GM23338 (cell line): ENCODE measurements at regions not wholly inside any gene's neighbourhood (a gene's known extent, or its start where the extent isn't known, plus 50 kb on each side); places are given as distances from the start of the nearest gene placed in this dataset.
"Not testable (repeated sequence)": the region's sequence is repeated elsewhere in the genome, so short reads cannot be mapped to it uniquely, and the experiment has no call there.

Source experiments
- EZH2phosphoT487 ChIP-seq: fragments of 200-600 bp; sonication (generic); IDR thresholded peaks from one replicate; pipeline ENCODE4 v1.8.1; 2018; ENCODE audit warnings: antibody characterized with exemption; ENCODE audit not compliant: unreplicated experiment
- TF ChIP-seq, protein P1 (sequence below), 2 experiments: fragments of 200-600 bp in 1 of 2; sonication (generic) in 1 of 2; conservative IDR thresholded peaks; 2 replicates each; pipeline versions ENCODE4 v1.5.1 to v1.6.1; 2016 to 2017; ENCODE audit warnings: antibody characterized with exemption in 2 of 2, low read depth in 2 of 2, mild to moderate bottlenecking in 2 of 2, moderate library complexity in 1 of 2
- TF ChIP-seq, protein P2 (sequence below): IDR thresholded peaks from one replicate; pipeline ENCODE4 v1.6.1; 2018; ENCODE audit warnings: antibody characterized with exemption; ENCODE audit not compliant: unreplicated experiment

DNA sequence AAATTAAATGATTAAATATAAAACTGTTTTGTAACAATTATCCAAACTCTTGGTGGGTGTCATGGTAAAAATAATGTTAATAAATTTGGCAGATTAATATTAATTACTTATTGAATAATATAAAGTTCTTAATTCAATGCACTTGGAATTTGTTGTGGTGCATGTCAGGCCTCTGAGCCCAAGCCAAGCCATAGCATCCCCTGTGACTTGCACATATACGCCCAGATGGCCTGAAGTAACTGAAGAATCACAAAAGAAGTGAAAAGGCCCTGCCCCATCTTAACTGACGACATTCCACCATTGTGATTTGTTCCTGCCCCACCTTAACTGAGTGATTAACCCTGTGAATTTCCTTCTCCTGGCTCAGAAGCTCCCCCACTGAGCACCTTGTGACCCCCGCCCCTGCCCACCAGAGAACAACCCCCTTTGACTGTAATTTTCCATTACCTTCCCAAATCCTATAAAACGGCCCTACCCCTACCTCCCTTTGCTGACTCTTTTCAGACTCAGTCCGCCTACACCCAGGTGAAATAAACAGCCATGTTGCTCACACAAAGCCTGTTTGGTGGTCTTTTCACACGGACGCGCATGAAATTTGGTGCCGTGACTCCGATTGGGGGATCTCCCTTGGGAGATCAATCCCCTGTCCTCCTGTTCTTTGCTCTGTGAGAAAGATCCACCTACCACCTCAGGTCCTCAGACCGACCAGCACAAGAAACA is 562.9 kb downstream of the HTR7 start:
- TF ChIP-seq, protein P1, sequence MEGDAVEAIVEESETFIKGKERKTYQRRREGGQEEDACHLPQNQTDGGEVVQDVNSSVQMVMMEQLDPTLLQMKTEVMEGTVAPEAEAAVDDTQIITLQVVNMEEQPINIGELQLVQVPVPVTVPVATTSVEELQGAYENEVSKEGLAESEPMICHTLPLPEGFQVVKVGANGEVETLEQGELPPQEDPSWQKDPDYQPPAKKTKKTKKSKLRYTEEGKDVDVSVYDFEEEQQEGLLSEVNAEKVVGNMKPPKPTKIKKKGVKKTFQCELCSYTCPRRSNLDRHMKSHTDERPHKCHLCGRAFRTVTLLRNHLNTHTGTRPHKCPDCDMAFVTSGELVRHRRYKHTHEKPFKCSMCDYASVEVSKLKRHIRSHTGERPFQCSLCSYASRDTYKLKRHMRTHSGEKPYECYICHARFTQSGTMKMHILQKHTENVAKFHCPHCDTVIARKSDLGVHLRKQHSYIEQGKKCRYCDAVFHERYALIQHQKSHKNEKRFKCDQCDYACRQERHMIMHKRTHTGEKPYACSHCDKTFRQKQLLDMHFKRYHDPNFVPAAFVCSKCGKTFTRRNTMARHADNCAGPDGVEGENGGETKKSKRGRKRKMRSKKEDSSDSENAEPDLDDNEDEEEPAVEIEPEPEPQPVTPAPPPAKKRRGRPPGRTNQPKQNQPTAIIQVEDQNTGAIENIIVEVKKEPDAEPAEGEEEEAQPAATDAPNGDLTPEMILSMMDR (conservative IDR thresholded peaks at IDR 0.05; ENCODE audit: low read depth in 2 of 2), result not testable (repeated sequence)
- not testable (repeated sequence) for TF ChIP-seq EZH2phosphoT487
- TF ChIP-seq, protein P2, sequence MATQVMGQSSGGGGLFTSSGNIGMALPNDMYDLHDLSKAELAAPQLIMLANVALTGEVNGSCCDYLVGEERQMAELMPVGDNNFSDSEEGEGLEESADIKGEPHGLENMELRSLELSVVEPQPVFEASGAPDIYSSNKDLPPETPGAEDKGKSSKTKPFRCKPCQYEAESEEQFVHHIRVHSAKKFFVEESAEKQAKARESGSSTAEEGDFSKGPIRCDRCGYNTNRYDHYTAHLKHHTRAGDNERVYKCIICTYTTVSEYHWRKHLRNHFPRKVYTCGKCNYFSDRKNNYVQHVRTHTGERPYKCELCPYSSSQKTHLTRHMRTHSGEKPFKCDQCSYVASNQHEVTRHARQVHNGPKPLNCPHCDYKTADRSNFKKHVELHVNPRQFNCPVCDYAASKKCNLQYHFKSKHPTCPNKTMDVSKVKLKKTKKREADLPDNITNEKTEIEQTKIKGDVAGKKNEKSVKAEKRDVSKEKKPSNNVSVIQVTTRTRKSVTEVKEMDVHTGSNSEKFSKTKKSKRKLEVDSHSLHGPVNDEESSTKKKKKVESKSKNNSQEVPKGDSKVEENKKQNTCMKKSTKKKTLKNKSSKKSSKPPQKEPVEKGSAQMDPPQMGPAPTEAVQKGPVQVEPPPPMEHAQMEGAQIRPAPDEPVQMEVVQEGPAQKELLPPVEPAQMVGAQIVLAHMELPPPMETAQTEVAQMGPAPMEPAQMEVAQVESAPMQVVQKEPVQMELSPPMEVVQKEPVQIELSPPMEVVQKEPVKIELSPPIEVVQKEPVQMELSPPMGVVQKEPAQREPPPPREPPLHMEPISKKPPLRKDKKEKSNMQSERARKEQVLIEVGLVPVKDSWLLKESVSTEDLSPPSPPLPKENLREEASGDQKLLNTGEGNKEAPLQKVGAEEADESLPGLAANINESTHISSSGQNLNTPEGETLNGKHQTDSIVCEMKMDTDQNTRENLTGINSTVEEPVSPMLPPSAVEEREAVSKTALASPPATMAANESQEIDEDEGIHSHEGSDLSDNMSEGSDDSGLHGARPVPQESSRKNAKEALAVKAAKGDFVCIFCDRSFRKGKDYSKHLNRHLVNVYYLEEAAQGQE, result not testable (repeated sequence)
